GM10266 (cell line): ENCODE measurements at regions not wholly inside any gene's neighbourhood (a gene's known extent, or its start where the extent isn't known, plus 50 kb on each side); places are given as distances from the start of the nearest gene placed in this dataset.

ENCODE experiments used
- DNase-seq: peaks from one replicate; pipeline ENCODE4 v3.0.0; 2012; ENCODE audit errors: extremely low spot score
- TF ChIP-seq, protein P1 (sequence below): IDR thresholded peaks from 2 replicates; pipeline ENCODE4 v1.5.1; 2012; ENCODE audit warnings: mild to moderate bottlenecking, low read depth; ENCODE audit not compliant: control insufficient read depth, insufficient read depth; ENCODE audit errors: missing control alignments

DNA sequence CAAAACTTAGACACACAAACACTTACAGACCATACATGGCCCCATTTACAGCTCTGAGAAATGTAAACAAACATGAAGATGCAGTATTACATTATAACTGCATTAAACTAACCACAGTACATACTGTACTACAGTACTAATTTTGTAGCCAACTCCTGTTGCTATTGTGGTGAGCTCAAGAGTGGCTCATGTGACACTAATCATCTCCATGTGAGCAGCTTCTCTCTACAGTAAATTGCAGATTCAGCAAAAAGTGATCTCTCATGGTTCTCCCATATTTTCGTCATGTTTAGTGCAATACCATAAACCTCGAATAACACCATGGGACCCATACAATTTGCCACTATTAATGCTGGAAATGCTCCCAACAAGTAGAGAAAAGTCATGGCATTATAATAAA, 860.4 kb downstream of the EPHA7 start:
- no peak for DNase-seq
- TF ChIP-seq, protein P1, sequence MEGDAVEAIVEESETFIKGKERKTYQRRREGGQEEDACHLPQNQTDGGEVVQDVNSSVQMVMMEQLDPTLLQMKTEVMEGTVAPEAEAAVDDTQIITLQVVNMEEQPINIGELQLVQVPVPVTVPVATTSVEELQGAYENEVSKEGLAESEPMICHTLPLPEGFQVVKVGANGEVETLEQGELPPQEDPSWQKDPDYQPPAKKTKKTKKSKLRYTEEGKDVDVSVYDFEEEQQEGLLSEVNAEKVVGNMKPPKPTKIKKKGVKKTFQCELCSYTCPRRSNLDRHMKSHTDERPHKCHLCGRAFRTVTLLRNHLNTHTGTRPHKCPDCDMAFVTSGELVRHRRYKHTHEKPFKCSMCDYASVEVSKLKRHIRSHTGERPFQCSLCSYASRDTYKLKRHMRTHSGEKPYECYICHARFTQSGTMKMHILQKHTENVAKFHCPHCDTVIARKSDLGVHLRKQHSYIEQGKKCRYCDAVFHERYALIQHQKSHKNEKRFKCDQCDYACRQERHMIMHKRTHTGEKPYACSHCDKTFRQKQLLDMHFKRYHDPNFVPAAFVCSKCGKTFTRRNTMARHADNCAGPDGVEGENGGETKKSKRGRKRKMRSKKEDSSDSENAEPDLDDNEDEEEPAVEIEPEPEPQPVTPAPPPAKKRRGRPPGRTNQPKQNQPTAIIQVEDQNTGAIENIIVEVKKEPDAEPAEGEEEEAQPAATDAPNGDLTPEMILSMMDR, result no peak

DNA sequence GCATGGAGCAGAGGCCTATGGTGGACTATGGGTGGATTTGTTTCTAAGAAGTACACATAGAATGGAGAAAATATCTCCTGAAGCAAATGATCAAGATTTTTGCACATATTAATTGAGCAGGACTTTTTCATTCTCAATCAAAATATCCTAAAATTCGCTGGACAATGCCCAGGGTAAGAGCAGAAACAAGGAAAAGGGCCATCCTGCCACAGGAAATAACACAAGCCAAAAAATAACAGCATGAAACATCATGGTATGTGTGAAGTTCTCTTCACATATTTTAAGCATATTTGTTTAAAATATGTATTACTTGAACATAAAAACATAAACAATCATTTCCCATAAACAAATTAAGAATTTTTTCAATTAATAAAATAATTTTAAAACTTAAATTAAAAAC, 868.9 kb downstream of the EPHA7 start:
- no peak for DNase-seq
- TF ChIP-seq, protein P1, result no peak

DNA sequence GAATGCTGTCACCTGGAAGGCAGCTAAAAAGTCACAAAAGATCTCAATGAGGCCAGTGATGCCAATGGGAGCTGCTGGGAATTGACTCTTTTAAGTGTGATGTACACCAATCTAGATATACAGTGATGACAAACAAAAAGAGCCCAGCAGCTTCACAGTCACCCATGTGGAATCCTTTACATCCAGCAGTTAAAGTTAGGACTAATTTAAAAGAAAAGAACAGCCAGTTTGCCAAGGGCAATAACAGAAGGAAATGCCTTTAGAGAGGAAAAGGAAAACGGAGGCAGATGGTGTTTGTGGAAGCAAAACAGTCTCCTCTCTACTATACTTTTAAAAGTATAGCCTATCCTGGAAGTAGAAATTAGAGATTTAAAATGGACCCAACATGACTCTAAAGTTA, 873.5 kb downstream of the EPHA7 start:
- DNase-seq, result no peak
- TF ChIP-seq, protein P1, result no peak

DNA sequence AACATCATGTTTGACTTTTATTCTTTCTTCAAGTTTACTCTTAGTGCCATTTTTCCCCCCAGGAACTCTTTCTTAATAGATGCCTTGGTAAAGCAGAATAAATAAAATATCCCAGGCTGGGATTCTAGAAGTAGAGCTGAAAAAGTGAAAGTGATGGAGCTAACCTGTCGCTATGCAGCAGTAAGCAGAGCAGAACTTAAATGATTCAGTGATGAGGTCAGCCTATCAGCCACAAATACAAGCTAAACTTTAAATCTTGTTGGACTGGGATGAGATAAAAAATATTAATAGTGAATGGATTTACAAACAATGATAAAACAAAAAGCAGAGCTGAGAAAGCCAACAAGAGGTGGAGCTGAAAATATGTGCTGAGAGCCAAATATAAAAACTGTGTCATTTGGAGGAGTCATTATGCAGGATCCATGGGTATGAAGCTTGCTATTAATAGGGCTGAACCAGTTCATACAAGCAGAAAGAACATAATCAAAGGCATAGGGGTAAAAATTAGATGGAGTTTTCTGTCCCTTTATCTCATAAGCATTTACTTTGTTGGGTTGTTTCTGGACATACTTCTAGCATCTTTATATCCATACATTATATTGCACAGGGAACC, 877.8 kb downstream of the EPHA7 start:
- no peak for DNase-seq
- TF ChIP-seq, protein P1, result no peak

DNA sequence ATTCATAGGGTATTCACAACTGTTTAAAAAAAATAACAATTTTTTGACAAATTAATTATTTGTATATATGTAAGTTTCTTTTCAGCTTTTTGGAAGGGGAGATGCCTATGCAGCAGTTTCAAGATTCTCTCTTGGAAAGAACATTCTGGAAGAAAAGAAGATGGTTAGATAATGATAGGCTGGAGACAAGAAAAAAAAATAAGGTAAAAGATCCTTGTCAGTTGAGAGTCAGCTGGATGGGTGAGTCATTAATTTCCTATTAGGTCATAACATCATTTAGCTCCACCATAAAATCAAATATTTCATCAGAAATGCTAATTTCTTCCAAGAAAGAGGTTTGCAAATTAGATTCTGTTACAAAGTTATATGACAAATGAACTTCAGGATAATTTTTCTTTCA, 880.4 kb downstream of the EPHA7 start:
- no peak for DNase-seq
- TF ChIP-seq, protein P1, result no peak

DNA sequence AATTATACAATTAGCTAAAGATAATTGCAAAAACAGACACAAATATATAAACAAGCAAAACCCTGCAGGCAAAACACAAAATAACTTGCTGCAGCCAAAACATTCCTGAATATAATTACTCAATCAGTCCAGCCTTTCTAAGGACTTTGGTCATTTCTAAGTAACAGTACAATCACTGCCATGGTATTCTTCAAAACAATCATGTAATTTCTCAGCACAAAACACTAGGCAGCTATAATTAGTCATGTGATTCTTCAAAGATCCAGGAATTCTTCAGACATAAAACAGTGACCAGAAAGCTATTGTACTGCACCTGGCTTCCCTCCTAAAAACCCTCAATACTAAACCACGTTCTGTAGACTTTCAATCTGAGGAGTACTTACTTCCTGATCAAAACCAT, 881.1 kb downstream of the EPHA7 start:
- TF ChIP-seq, protein P1, result no peak
- DNase-seq, result no peak

DNA sequence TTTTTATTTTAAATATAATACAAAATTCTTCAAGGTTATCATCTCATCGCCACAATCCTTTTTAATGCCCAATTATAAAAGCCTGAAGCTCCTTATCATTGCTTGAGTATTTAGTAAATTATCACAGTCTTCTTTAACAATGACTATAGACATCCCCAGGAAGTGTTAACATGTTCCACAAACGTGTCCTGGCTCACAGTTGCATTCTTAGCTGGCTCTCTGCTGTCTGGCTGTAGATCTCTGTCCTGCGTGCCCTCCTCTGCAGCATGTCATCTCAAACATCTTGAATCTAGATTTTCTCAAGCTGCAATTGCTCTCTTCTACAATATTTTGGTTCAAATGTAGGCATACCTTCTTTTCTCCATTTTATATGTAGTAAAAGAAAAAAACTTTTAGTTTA, 885.2 kb downstream of the EPHA7 start:
- no peak for DNase-seq
- TF ChIP-seq, protein P1, result no peak
